GM10248 (cell line): ENCODE measurements at regions not wholly inside any gene's neighbourhood (a gene's known extent, or its start where the extent isn't known, plus 50 kb on each side); places are given as distances from the start of the nearest gene placed in this dataset.

Experiments used
- CTCF ChIA-PET: fragments of 300-600 bp; sonication (Branson Sonifier 250); formaldehyde crosslinking; extraction: SDS; loops from one replicate; lab custom pipeline; 2021; ENCODE audit warnings: antibody characterized with exemption; lab: Yijun Ruan, JAX
- POLR2A ChIA-PET: fragments of 350-650 bp; sonication (Branson Sonifier 250); formaldehyde crosslinking; extraction: SDS; loops from one replicate; lab custom pipeline; 2020; ENCODE audit warnings: antibody characterized with exemption; lab: Yijun Ruan, JAX
- DNase-seq: peaks from one replicate; pipeline ENCODE4 v3.0.0; 2012; ENCODE audit errors: extremely low spot score
- TF ChIP-seq, protein P1 (sequence below): IDR thresholded peaks from 2 replicates; pipeline ENCODE4 v1.5.1; 2012; ENCODE audit warnings: mild to moderate bottlenecking, low read depth; ENCODE audit errors: extremely low read depth, missing control alignments, control extremely low read depth

GRCh38 chr4:185870366-185870765 lies 58.4 kb upstream of the SORBS2 start:
- ChIA-PET POLR2A (no interaction called here), CTCF (no interaction called here)
- DNase-seq = no peak
- TF ChIP-seq, protein P1, sequence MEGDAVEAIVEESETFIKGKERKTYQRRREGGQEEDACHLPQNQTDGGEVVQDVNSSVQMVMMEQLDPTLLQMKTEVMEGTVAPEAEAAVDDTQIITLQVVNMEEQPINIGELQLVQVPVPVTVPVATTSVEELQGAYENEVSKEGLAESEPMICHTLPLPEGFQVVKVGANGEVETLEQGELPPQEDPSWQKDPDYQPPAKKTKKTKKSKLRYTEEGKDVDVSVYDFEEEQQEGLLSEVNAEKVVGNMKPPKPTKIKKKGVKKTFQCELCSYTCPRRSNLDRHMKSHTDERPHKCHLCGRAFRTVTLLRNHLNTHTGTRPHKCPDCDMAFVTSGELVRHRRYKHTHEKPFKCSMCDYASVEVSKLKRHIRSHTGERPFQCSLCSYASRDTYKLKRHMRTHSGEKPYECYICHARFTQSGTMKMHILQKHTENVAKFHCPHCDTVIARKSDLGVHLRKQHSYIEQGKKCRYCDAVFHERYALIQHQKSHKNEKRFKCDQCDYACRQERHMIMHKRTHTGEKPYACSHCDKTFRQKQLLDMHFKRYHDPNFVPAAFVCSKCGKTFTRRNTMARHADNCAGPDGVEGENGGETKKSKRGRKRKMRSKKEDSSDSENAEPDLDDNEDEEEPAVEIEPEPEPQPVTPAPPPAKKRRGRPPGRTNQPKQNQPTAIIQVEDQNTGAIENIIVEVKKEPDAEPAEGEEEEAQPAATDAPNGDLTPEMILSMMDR = no peak

- DNase-seq = no peak
- ChIA-PET POLR2A (no interaction called here), CTCF (no interaction called here)
- TF ChIP-seq, protein P1 = no peak
Measured at GRCh38 chr4:185872747-185873380, 60.9 kb upstream of the SORBS2 start.

DNA sequence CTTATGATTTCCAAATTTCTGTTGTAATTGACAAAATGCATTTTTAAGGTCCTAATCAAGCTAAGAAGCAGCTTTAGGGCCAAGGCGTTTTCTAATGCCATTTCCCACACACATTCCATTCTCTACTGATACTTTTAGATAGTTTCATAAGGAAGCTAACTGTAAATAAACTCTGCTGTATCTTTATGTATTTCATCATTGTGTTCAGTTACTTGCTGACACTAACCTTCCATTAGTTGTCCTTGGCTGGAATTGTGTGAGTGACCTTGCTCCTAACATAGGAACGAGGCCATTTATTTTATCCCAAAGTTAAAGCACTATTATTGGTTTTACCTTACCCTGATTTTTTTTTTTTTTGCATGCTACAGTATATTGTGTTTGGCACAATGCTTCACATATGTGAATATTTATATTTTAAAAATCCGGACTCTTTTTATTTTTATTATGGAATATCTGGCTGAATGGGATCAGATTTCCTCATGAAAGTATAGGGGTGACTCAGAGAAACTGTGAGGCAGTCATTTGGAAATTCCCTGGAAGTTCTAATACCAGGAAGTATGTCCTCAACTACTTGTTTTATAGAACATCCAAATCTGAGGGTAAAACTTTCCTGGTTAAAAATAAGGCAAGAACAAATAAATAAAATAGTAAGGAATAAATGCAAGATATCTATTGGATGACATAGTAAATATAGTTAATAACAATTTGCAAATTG lies 62.7 kb upstream of the SORBS2 start:
- POLR2A ChIA-PET = no interaction called here
- CTCF ChIA-PET = interaction anchor here (1.4 kb wide), 1 partner anchor 11 kb away, joined by 6 read pairs; no protein-coding TSS in a partner anchor
- no peak for DNase-seq
- TF ChIP-seq, protein P1 = no peak

- ChIA-PET CTCF (interaction anchor here (1.4 kb wide), 1 partner anchor 10 kb away, joined by 6 read pairs; no protein-coding TSS in a partner anchor), POLR2A (no interaction called here)
- no peak for DNase-seq
- TF ChIP-seq, protein P1 = no peak
Measured at GRCh38 chr4:185875316-185875907, 63.4 kb upstream of the SORBS2 start.

GRCh38 chr4:185878633-185879032 lies 66.6 kb upstream of the SORBS2 start:
- no peak for DNase-seq
- ChIA-PET POLR2A (no interaction called here), CTCF (no interaction called here)
- TF ChIP-seq, protein P1 = no peak

DNA sequence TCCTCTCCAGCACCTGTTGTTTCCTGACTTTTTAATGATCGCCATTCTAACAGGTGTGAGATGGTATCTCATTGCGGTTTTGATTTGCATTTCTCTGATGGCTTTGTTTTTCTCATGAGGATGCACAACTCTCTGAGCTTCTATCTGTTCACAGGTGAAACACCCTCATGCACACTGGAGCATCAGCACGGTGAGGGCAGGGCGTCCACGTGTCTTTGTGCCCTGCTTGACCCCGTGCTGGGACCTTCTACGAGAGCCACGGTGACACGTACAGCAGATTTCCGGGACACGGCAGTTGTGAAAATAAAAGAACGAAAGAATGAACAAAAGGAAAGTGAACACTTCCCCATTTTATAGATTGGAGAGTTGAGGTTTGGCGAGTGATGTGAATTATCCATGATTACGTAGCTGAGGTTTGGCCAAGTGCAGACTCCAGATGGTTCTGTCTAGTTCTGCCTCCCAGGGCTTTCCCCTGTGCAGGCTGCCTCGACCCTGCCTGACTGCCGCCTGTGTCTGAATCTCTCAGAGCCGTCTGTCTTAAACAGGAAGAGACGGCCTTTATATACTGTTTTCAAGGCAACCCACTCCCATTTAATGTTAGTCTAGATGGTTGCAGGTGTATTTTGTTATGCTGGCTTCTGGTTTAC lies 67.8 kb upstream of the SORBS2 start:
- ChIA-PET CTCF (no interaction called here), POLR2A (no interaction called here)
- no peak for DNase-seq
- TF ChIP-seq, protein P1 = no peak
